Kidney epithelial cell (primary cell): ENCODE measurements at regions not wholly inside any gene's neighbourhood (a gene's known extent, or its start where the extent isn't known, plus 50 kb on each side); places are given as distances from the start of the nearest gene placed in this dataset.

Source experiments
- DNase-seq: peaks from one replicate; pipeline ENCODE4 v3.0.0-alpha.2; 2010; ENCODE audit warnings: low read depth
- H3K27me3 ChIP-seq: 2 replicates; pipeline ENCODE4 v1.6.0; 2011; ENCODE audit warnings: low read length; ENCODE audit not compliant: control insufficient read depth, insufficient read depth
- H3K36me3 ChIP-seq: 2 replicates; pipeline ENCODE4 v1.5.1; 2011; ENCODE audit warnings: low read length; ENCODE audit not compliant: control insufficient read depth, insufficient read depth
- H3K4me3 ChIP-seq: 2 replicates; pipeline ENCODE4 v1.5.1; 2011; ENCODE audit warnings: low read depth, mild to moderate bottlenecking, control low read depth, low read length
- TF ChIP-seq, protein P1 (sequence below): IDR thresholded peaks from 2 replicates; pipeline ENCODE4 v1.5.1; 2011; ENCODE audit warnings: mild to moderate bottlenecking, moderate library complexity, low read length, control low read depth, inconsistent platforms; ENCODE audit not compliant: insufficient read depth, poor library complexity, severe bottlenecking

DNA sequence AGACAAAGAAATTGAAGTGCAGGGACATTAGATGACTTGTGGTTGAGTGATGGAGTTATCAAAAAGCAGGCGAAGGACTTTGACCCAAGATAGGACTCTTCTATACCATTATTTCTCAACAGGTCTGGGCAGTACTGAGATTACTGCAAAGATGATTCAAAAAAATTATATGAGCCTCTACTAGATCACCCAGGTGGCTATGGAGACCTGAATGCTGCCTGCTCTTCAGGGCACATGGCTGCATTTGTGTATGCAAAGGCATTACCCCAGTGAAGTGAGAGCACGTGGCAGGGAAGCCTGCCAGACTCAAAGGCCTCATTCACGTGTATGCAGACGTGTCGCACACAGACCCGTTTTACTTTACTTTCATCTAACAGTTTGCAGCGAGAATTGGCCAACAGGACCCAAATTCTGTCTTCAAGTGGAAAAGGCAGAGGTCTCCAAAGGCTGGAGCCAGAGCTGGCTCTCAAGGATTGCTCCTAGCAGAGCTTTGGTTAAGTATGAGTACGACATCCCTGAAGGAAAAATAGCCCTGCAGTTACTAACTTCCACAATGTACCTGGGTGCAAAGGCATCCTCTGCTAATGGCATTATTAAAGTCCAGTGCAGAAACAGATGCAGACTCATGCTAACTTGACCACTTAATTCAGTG is 113.8 kb upstream of the ARMC2 start:
- TF ChIP-seq, protein P1, sequence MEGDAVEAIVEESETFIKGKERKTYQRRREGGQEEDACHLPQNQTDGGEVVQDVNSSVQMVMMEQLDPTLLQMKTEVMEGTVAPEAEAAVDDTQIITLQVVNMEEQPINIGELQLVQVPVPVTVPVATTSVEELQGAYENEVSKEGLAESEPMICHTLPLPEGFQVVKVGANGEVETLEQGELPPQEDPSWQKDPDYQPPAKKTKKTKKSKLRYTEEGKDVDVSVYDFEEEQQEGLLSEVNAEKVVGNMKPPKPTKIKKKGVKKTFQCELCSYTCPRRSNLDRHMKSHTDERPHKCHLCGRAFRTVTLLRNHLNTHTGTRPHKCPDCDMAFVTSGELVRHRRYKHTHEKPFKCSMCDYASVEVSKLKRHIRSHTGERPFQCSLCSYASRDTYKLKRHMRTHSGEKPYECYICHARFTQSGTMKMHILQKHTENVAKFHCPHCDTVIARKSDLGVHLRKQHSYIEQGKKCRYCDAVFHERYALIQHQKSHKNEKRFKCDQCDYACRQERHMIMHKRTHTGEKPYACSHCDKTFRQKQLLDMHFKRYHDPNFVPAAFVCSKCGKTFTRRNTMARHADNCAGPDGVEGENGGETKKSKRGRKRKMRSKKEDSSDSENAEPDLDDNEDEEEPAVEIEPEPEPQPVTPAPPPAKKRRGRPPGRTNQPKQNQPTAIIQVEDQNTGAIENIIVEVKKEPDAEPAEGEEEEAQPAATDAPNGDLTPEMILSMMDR: no peak
- no peak for DNase-seq
- no peaks in the 10 kb centered on the region for H3K27me3 ChIP-seq
- H3K36me3 ChIP-seq: no peaks in the 10 kb centered on the region
- H3K4me3 ChIP-seq: no peak overlapping the region

DNA sequence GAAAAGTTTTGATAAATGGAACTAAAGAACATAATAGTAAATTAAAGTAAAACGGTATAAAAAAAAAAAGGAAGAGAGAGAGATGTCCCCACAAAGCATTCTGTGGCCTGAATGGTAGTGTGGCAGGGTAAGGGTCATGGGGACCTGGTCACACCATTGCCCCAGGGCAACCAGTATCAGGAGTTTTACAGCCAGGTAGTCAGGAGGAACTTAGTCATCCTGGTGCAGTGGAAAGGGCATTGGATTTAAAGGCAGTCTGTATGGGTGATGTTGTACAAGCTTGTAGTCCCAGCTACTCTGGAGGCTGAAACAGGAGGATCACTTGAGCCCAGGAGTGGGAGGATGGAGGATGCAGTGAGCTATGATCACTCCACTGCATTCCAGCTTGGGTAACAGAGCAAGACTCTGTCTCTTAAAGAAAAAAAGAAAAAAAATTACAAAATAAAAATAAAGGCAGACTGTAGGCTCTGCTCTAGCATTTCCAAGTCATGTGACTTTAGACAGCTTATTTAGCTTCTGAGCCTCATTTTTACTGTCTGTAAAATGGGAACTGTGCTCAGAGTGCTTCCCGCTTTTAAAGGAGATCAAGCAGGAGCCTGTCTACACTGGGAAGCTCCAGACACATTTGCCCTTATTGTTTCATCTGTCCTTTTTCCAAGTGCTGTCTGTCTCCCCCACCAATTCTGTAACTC is 112.8 kb upstream of the ARMC2 start:
- DNase-seq: no peak
- Histone ChIP-seq H3K36me3 (no peaks in the 10 kb centered on the region), H3K4me3 (no peak overlapping the region), H3K27me3 (no peaks in the 10 kb centered on the region)
- TF ChIP-seq, protein P1: no peak

DNA sequence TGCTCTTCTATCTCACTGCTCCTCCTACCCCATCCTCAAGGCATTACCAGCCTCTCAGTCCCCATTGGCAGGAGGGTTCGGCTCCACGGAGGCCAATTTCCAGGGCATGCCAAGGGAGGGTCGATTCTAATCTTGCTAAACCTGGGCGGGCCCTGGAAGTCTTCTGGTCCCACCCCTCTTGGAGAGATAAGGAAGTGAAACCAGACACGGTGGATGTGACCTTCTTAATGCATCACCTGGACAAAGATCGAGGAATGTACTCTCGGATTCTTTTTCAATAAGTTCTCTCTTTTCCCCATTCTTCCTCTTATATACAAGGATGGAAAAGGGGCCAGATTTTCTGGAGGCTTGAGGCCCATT is 112.2 kb upstream of the ARMC2 start:
- Histone ChIP-seq H3K27me3 (no peaks in the 10 kb centered on the region), H3K36me3 (no peaks in the 10 kb centered on the region), H3K4me3 (no peak overlapping the region)
- TF ChIP-seq, protein P1: no peak
- no peak for DNase-seq

DNA sequence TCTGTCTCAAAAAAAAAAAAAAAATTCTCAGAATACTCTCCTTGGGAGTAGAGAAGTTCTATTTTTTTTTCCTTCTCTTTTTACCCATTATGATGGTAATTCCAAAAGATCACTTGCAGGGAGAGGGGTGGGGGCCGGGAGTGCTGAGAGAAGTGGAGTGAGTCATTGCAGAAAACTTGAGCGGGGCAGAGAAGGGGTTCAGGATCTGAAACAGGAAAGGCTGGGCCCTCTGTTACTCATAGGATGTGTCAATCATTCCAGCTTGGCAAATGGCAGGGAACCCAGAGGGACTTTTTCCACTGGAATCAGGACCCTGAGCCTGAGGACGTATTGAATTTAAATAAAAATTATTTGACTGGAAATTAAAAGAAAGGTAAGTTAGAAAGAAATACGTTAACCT is 111.4 kb upstream of the ARMC2 start:
- Histone ChIP-seq H3K36me3 (no peaks in the 10 kb centered on the region), H3K27me3 (no peaks in the 10 kb centered on the region), H3K4me3 (no peak overlapping the region)
- peak; percentile 81 for DNase-seq
- TF ChIP-seq, protein P1: no peak

DNA sequence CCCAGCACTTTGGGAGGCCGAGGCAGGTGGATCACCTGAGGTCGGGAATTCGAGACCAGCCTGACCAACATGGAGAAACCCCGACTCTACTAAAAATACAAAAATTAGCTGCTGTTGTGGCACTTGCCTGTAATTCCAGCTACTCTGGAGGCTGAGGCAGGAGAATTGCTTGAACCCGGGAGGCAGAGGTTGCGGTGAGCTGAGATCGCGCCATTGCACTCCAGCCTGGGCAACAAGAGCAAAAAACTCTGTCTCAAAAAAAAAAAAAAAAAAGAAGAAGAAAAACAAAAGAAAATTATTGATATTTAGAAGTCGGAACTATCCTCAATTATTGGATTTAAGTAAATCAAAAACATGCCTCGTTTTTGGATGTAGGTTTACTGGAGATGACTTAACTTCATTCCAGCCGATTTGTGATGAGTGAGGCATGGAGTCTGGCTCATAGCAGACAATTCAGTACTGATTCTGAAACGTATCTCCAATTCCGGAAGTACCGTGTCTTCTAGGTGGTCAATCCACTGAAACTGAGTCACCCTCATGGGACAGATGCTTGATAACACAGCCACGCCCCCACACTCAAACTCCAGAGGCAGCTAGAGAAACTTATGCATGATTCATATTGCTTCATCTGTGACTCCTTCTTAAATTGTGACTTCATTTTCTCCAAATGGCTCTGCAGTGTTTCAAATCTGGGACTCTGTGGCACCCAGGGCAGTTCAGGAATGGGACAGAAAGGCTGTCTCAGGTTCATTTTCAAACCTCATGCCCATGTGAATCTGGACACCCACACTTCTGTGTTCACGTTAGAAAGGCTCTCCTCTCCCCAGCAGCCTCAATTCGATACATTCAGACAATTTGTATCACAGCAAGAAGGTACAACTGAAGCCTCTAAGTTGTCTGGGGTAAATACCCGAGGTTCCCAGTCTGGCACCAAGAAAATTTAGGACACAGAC is 110.4 kb upstream of the ARMC2 start:
- Histone ChIP-seq H3K36me3 (no peaks in the 10 kb centered on the region), H3K27me3 (no peaks in the 10 kb centered on the region), H3K4me3 (no peak overlapping the region)
- DNase-seq: peak; percentile 86
- TF ChIP-seq, protein P1: no peak
